ENCODE measurements at regions not wholly inside any gene's neighbourhood (a gene's known extent, or its start where the extent isn't known, plus 50 kb on each side); places are given as distances from the start of the nearest gene placed in this dataset.

- no peak for TF ChIP-seq GATA2 (IDR thresholded peaks at IDR 0.05; ENCODE audit: low read depth, low read length)
- TF ChIP-seq GATA3 (IDR thresholded peaks at IDR 0.05; ENCODE audit: low read depth, low read length): no peak
Observed at GRCh38 chr11:16610738-16611388, 127.6 kb upstream of the C11orf58 start.

- TF ChIP-seq GATA3 (IDR thresholded peaks at IDR 0.05; ENCODE audit: low read depth, low read length): no peak
- no peak for TF ChIP-seq GATA2 (IDR thresholded peaks at IDR 0.05; ENCODE audit: low read depth, low read length)
Observed at GRCh38 chr11:16610213-16610737, 128.2 kb upstream of the C11orf58 start.

- TF ChIP-seq GATA2 (IDR thresholded peaks at IDR 0.05; ENCODE audit: low read depth, low read length) (no peak), GATA3 (IDR thresholded peaks at IDR 0.05; ENCODE audit: low read depth, low read length) (no peak)
Observed at GRCh38 chr11:16609769-16610168, 128.7 kb upstream of the C11orf58 start.

- TF ChIP-seq GATA2 (IDR thresholded peaks at IDR 0.05; ENCODE audit: low read depth, low read length): no peak
- TF ChIP-seq GATA3 (IDR thresholded peaks at IDR 0.05; ENCODE audit: low read depth, low read length): no peak
Observed at GRCh38 chr11:16607675-16608644, 130.5 kb upstream of the C11orf58 start.

- TF ChIP-seq GATA3 (IDR thresholded peaks at IDR 0.05; ENCODE audit: low read depth, low read length) (no peak), GATA2 (IDR thresholded peaks at IDR 0.05; ENCODE audit: low read depth, low read length) (no peak)
Observed at GRCh38 chr11:16606784-16607674, 131.4 kb upstream of the C11orf58 start.

- TF ChIP-seq GATA3 (IDR thresholded peaks at IDR 0.05; ENCODE audit: low read depth, low read length): no peak
- no peak for TF ChIP-seq GATA2 (IDR thresholded peaks at IDR 0.05; ENCODE audit: low read depth, low read length)
Observed at GRCh38 chr11:16605894-16606783, 132.3 kb upstream of the C11orf58 start.

GRCh38 chr11:16605389-16605893, 133.0 kb upstream of the C11orf58 start:
- no peak for TF ChIP-seq GATA3 (IDR thresholded peaks at IDR 0.05; ENCODE audit: low read depth, low read length)
- TF ChIP-seq GATA2 (IDR thresholded peaks at IDR 0.05; ENCODE audit: low read depth, low read length): no peak

- TF ChIP-seq GATA2 (IDR thresholded peaks at IDR 0.05; ENCODE audit: low read depth, low read length): no peak
- no peak for TF ChIP-seq GATA3 (IDR thresholded peaks at IDR 0.05; ENCODE audit: low read depth, low read length)
Observed at GRCh38 chr11:16604794-16605388, 133.6 kb upstream of the C11orf58 start.

- no peak for TF ChIP-seq GATA3 (IDR thresholded peaks at IDR 0.05; ENCODE audit: low read depth, low read length)
Observed at GRCh38 chr11:16603890-16604793, 134.3 kb upstream of the C11orf58 start.

- TF ChIP-seq GATA2 (IDR thresholded peaks at IDR 0.05; ENCODE audit: low read depth, low read length): no peak
- TF ChIP-seq GATA3 (IDR thresholded peaks at IDR 0.05; ENCODE audit: low read depth, low read length): no peak
Observed at GRCh38 chr11:16603245-16603644, 135.2 kb upstream of the C11orf58 start.

GRCh38 chr11:16598906-16599305, 139.5 kb upstream of the C11orf58 start:
- TF ChIP-seq GATA3 (IDR thresholded peaks at IDR 0.05; ENCODE audit: low read depth, low read length) (no peak), GATA2 (IDR thresholded peaks at IDR 0.05; ENCODE audit: low read depth, low read length) (no peak)
